ENCODE measurements at regions not wholly inside any gene's neighbourhood (a gene's known extent, or its start where the extent isn't known, plus 50 kb on each side); places are given as distances from the start of the nearest gene placed in this dataset.

DNA sequence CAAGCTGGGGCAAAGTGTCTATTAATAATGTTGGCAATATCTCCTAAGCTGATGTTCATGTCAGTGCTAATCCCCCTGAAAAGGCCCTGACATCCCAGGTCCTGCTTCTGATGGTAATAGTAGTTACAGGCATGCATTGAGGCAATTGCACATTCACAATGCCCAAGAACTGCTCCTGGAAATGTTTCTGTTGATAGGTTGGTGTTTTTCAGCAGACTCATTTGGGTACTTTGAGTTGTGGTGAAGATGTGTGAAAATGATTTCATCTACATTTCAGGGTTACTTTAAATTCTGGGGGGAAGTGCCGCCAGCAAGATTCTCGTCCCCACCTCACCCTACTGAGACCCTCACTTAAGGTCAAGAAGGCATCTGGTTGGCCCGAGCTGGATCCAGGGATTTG, 92.9 kb downstream of the BBS10 start:
- TF ChIP-seq, protein P1, sequence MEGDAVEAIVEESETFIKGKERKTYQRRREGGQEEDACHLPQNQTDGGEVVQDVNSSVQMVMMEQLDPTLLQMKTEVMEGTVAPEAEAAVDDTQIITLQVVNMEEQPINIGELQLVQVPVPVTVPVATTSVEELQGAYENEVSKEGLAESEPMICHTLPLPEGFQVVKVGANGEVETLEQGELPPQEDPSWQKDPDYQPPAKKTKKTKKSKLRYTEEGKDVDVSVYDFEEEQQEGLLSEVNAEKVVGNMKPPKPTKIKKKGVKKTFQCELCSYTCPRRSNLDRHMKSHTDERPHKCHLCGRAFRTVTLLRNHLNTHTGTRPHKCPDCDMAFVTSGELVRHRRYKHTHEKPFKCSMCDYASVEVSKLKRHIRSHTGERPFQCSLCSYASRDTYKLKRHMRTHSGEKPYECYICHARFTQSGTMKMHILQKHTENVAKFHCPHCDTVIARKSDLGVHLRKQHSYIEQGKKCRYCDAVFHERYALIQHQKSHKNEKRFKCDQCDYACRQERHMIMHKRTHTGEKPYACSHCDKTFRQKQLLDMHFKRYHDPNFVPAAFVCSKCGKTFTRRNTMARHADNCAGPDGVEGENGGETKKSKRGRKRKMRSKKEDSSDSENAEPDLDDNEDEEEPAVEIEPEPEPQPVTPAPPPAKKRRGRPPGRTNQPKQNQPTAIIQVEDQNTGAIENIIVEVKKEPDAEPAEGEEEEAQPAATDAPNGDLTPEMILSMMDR (IDR thresholded peaks at IDR 0.05; ENCODE audit: low read length) = no peak
- no peak for TF ChIP-seq EZH2 (IDR thresholded peaks at IDR 0.05; ENCODE audit: borderline replicate concordance, low read length)
